NOMO-1 (cell line): ENCODE measurements at regions not wholly inside any gene's neighbourhood (a gene's known extent, or its start where the extent isn't known, plus 50 kb on each side); places are given as distances from the start of the nearest gene placed in this dataset.

Source experiments
- DNase-seq, 2 experiments: peaks; one replicate each; lab custom pipeline; 2025; ENCODE audit not compliant: unreplicated experiment in 2 of 2; lab: John Stamatoyannopoulos, UW

DNA sequence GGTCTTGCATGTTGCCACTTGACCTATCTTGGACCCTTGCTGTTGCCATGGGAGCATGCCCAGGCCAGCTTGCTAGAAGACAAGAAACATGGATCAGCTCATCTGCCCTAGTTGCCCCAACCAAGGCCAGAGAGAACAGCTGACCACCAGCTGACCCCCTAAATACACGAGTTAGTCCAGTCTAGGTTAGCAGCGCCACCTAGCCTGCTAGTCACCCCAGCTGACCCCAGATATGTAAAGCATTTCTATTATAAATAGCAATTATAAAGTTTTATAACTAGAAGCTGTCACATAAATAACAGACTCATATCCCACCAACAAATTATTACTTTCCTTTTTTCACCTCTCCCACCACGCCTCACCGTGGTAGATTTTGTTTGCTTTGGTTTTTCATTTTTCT is 387.8 kb downstream of the RASEF start:
- DNase-seq = no peak

DNA sequence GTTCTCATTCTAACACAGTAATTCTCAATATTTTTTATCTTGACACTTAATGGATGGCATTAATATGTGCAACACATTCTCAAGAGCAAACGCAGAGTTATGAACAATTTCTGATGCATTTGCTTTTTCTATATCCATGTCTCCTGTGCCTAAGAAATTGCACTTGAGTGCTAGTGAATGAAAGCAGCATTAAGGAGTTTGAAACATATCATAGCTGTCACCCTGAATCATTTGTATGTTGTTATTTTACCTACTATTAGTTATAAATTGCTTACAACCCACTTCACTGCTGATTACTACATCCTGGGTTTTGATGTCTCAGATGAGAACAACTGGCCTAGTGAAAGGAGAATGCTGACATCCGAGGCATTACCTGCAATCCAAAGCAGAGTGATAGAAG is 387.3 kb downstream of the RASEF start:
- DNase-seq = no peak

DNA sequence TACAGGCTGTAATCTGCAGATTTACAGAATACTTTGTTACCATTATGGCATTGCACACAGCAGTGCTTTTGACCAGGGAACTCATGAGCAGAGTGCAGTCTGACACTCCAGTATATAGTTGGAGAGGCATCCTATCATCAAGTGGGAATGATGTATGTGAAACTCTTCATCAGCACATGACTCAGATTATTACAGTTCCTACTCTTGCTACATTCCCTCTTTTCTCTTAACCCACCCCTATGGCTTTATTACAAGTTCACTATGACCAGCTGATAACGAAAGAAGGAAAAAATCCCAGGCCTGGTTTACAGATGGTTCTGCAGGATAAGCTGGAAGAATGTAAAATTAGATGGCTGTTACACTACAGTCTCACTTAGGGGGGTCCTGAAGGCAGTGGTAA is 385.9 kb downstream of the RASEF start:
- DNase-seq = no peak

DNA sequence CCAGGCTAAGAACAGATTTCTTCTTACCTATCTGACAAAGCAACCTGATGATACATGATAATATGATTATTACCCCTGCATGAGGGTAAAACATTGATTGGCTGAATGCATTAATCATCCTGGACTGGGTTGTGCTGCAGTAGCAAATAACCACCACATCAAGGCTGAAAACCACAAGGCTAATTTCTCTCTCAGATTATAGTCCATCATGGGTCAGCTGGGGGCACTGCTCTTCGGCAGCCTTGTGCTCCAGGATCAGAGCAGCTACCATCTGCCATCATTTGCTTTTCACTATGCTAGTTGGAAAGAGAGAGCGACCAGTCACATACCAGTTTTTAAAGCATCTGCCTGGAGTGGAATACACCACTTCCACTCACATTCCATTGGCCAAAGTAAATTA is 383.5 kb downstream of the RASEF start:
- no peak for DNase-seq

DNA sequence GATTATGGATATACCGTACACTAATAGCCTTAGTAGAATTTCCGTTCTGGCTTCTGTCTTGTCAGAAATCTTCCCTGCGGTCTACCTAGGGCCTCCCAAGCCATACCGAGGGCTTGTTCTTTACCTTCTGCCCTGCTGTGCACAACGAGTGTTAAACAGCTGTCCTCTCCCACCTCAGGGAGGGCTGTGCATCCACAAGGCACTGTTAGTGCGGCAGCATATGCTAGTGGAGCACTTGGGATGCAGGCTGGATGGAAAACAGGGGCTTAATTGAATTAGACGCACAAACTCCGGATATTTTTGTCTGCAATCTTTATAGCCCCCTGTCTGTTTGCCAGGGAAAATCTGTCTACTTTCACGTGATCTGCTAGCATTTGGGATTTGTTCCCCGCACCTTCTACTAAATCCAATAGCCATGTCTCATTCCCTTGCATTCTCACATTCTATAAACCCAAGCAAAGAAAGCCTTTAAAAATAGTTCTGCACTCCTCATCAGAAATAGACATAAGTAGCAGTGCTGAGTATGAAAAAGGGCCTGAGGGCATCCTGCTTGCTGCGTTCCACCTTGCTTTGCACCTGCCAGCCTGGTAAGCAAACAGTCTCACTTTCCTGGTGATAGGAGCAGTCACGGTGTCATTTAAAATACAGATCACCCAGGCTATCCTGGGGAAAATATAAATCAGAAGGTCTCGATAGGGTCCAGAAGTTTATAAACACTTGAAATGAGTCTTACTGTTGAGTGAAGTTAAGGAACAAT is 382.6 kb downstream of the RASEF start:
- DNase-seq = no peak

DNA sequence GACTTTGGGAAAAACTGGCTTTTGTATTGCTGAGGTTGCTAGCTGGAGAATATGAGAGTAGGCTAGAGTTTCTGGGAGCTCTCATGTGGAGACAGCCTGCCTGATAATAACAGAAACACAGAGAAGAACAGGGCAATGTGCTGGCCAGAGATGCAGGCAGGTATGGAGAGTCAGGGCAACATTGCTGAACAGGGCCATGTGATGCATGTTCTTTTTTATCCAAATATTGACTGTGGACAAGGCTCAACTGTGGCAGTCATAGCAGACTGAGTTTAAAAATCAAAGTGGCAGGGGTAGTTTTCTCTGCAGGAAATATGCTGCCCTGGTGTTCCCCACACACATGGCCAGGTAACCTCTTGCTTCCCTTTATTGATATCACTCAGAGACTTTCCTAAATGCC is 381.1 kb downstream of the RASEF start:
- no peak for DNase-seq

GRCh38 chr9:82682431-82682830 is 380.5 kb downstream of the RASEF start:
- DNase-seq = no peak

DNA sequence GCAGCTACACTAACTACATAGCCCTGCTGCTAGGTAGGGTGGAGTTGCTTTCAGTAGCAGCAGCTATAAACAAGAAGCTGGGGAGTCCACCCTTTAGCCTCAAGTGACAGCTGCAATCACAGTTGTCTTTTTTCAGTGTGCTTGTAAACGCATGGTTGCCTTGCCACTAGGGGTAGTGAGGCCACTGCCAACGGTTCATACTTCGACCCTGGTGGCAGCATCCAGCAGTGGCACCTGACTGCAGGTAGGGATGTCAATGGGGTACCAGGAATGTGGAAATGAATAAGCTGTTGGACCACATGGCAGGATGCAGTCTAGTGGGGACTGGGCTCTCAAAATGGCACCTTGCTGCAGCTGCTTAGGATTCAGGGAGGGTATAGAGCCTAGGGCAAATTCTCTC is 367.2 kb downstream of the RASEF start:
- DNase-seq = no peak

DNA sequence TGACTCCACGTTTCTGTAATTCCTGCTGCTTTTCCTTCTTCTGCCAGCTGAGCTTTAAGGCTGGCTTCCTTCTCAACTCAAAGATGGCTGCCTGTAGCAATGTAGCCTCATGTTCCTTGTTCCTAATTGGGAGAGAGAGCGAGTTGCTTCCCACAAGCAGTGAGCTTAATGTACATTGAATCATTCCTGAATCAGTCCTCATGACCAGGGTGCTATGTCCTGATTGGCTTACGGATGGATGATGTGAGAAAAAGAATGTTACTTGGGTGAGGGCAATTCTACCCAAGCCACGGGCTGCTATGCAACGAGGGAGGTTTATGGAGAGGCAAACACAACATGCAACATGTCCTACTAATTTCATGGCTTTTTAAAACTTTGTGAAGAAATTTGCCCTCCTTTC is 356.2 kb downstream of the RASEF start:
- no peak for DNase-seq

GRCh38 chr9:82716821-82717220 is 346.1 kb downstream of the RASEF start:
- DNase-seq = no peak

GRCh38 chr9:82720515-82720914 is 342.4 kb downstream of the RASEF start:
- no peak for DNase-seq

GRCh38 chr9:82721593-82721992 is 341.3 kb downstream of the RASEF start:
- no peak for DNase-seq

- DNase-seq = no peak
These were observed 340.9 kb downstream of the RASEF start for GRCh38 chr9:82722051-82722450.

DNA sequence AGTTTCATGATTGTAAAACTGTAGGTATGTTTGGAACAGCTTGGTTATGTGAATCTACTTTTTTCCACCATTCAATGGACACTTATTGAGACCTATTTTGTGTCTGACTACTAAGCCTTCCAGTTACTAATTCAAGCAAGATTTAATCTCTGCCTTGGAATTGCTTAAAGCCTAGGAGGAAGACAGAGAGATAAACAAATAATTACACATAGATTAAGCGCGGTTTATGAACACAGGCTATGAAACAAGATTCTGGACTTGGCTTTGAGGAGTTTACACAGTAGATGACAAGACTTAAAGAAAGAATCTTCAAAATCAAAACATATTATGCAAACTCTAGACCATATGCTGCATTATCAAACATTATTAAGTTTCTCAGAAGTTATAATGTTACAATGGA is 340.4 kb downstream of the RASEF start:
- DNase-seq = no peak

DNA sequence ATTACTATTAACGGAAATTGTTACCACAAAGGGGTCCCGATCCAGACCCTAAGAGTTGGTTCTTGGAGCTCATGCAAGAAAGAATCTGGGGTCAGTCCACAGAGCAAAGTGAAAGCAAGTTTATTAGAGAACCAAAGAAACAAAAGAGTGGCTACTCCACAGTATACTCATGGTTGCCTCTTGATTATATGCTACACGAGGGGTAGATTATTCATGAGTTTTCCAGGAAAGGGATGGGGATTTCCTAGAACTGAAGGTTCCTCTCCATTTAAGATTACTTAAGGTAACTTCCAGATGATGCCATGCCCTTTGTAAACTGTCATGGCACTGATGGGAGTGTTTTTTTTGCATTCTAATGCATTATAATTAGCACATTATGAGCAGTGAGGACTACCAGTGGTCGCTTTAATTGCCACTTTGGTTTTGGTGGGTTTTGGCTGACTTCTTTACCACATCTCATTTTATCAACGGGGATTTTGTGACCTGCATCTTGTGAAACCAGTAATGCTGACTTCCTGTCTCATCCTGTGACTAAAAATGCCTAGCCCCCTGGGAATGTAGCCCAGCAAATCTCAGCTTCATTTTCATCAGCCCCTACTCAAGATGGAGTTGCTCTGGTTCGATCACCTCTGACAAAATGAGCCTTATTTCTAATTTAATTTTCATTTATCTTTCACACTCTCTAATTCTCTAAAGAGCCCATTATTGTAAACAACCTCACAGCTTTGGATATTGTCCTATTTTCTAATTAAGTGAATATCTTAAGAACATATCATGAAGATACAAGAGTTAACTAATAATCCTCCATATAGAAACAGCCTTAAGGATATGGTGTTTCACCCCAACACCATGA is 336.3 kb downstream of the RASEF start:
- DNase-seq = no peak

DNA sequence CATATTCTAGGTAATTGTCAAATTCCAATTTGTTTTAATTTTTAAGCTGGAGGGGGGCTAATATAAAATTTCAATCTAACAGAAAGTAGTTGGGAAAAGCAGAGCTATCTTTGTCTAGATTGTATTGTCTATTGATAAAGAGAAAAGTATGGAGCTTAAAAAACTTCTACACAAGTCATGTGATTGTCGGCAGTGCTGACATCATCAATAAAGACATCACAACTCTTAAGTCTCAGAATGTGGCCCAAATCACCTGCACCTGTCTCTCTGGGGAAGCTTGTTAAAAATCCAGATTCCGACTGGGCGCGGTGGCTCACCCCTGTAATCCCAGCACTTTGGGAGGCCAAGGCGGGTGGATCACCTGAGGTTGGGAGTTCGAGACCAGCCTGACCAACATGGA is 333.8 kb downstream of the RASEF start:
- no peak for DNase-seq

DNA sequence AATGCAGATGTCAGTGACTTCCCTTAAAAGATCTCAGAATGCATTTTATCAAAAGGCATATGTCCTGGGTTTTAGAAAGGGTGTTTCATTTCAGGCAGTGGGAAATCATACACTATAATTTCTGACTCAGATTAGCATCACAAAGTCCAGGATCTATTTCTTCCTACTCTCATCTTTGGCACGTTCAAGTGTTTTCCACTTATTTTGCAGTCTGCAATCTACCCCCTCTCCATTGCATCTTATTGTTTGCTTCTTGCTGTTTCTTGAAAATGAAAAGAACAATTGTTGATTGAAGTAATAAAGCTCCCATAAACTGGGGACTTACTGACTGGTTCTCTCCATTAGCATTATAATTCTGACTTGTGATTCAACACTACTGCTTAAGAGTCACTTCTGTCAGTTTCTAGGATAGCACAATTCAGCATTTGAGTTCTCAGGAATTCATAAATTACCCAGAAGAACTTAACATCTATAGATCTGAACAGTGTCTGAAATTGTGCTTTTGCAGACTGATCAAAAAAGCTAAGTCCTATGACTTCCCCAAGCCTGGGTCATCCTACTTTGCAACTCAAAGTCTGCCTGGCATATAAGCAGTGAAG is 332.9 kb downstream of the RASEF start:
- DNase-seq = no peak

DNA sequence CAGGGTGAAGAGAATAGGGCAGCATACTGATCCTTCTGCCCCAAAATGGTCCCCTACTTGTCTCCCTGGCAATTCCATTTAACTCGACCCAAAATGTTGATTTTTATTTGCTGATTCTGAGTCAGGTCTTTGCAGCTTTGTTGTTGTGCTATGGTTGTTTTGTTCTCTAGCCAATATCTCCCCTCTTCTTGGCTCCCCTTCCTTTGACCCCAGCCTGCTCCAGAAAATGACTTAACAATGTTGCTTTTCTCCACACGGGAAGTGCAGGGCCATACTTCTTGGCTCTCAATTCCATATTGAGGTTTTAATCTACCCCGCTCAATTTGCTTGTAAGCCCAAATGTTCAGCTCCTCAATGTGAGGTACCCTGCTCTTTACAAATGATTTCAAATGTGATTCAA is 330.0 kb downstream of the RASEF start:
- no peak for DNase-seq

GRCh38 chr9:82736126-82736525 is 326.8 kb downstream of the RASEF start:
- no peak for DNase-seq

- DNase-seq = no peak
These were observed 326.2 kb downstream of the RASEF start for GRCh38 chr9:82736701-82737100.

DNA sequence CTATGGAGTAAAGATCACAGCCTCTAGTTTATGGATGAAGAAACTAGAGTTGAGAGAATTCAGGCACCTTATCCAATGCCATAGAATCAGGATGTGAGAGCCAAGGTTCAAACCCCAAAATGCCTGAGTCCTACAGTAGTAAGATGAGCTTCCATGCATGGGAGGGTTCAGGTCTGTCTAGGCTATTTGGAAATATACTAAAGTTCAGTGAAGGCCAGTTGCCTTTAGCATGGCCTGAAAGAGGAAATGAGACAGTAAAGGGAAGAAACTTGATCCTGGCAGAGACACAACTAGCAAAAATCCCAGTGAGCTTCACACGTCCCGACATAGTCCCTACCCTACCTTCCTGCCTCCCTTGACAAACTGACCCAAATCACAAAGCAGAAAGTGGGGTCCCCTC is 317.0 kb downstream of the RASEF start:
- DNase-seq = no peak

DNA sequence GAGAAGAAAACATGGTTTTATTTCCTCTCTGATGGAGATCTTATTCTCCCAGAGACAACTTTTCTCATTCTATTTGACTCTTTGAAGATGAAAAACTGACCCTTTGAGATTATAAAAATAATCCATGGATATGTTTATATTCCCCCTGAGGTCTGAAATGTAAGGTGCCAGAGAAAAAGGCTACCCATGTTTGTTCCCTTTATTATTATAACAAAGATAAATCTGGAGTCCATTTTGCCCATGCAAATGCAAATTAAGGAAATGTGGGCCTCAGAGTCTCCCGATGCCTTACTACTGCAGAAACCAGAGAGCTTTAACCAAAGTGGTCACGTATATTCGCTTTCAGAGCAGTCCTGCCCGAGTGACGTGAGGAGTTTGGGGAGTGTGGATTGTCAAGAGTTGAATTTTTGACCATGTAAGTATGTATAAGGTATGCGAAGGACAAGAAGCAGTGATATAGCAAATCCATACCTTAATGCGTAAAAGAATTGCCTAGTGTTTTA is 312.5 kb downstream of the RASEF start:
- no peak for DNase-seq
